Retinal pigment epithelial cell (primary cell): ENCODE measurements at regions not wholly inside any gene's neighbourhood (a gene's known extent, or its start where the extent isn't known, plus 50 kb on each side); places are given as distances from the start of the nearest gene placed in this dataset.

ENCODE experiments used
- DNase-seq: peaks from one replicate; pipeline ENCODE4 v3.0.0-alpha.2; 2010; ENCODE audit warnings: low read depth
- H3K4me3 ChIP-seq: 2 replicates; pipeline ENCODE4 v1.5.1; 2011; ENCODE audit warnings: mild to moderate bottlenecking, low read length, control low read depth, moderate library complexity
- TF ChIP-seq, protein P1 (sequence below): conservative IDR thresholded peaks from 2 replicates; pipeline ENCODE4 v1.5.1; 2011; ENCODE audit warnings: low read depth, low read length, control low read depth, inconsistent platforms

DNA sequence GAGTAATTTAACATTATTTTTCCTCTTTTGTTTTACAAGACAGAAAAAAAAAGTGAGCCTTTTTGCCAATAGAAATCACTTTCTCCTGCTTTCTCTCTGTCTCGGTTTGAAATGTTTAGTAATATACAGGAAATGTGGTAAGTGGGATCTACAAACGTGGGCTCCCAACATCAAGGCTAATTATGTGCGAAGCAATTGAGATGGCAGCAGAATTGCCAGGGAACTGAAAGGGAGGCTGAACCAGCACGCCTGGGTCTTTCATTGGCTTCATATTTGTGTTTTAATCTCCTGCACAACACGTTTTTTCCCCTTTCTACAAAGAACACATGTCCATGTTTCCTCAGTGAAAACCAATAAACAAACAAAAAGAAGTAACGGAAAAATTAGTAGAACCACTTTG is 743.9 kb upstream of the SOX9 start:
- H3K4me3 ChIP-seq = no peak overlapping the region
- TF ChIP-seq, protein P1, sequence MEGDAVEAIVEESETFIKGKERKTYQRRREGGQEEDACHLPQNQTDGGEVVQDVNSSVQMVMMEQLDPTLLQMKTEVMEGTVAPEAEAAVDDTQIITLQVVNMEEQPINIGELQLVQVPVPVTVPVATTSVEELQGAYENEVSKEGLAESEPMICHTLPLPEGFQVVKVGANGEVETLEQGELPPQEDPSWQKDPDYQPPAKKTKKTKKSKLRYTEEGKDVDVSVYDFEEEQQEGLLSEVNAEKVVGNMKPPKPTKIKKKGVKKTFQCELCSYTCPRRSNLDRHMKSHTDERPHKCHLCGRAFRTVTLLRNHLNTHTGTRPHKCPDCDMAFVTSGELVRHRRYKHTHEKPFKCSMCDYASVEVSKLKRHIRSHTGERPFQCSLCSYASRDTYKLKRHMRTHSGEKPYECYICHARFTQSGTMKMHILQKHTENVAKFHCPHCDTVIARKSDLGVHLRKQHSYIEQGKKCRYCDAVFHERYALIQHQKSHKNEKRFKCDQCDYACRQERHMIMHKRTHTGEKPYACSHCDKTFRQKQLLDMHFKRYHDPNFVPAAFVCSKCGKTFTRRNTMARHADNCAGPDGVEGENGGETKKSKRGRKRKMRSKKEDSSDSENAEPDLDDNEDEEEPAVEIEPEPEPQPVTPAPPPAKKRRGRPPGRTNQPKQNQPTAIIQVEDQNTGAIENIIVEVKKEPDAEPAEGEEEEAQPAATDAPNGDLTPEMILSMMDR = no peak
- no peak for DNase-seq

GRCh38 chr17:71378036-71378435 is 742.8 kb upstream of the SOX9 start:
- H3K4me3 ChIP-seq = no peak overlapping the region
- DNase-seq = no peak
- TF ChIP-seq, protein P1 = no peak

DNA sequence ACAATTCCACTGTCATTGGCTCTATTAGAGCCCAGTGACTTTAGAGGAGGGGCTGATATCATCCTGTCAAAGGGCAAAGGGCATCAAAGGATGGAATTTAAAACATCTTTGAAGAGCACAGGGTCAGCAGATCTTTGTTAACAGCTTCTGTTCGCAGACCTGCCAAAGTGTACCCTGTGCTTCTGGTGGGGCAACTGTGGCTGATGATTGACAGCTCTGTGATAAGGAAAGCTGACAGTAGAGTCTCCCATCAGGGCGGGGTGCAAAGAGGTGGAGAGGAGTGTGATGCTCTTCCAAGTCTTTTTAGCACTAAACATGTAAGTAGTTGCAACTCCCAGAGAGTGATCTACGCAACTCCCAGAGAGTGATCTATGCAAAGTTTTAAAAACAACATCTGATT is 742.1 kb upstream of the SOX9 start:
- TF ChIP-seq, protein P1 = no peak
- DNase-seq = no peak
- no peak overlapping the region for H3K4me3 ChIP-seq

- DNase-seq = no peak
- no peak overlapping the region for H3K4me3 ChIP-seq
- TF ChIP-seq, protein P1 = no peak
These were observed 741.3 kb upstream of the SOX9 start for GRCh38 chr17:71379512-71379911.

DNA sequence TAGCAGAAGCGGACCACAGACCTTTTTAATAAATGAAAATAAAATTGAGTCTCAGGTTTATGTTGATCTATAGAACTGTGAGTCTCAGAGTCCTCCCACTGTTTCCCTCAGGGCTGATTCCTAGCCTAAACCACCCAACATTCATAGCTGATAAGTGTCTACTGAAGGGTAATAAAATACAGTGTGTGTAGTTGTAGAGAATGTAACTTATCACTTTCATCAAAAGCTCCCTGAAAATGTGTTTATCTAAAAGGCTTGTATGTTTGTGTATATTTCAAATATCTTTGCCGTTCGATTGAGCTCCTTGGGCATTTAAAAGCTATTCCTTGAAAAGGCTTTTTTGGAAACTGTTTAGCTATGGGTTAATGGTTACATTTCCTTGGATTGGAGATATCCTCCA is 740.3 kb upstream of the SOX9 start:
- DNase-seq = no peak
- TF ChIP-seq, protein P1 = no peak

DNA sequence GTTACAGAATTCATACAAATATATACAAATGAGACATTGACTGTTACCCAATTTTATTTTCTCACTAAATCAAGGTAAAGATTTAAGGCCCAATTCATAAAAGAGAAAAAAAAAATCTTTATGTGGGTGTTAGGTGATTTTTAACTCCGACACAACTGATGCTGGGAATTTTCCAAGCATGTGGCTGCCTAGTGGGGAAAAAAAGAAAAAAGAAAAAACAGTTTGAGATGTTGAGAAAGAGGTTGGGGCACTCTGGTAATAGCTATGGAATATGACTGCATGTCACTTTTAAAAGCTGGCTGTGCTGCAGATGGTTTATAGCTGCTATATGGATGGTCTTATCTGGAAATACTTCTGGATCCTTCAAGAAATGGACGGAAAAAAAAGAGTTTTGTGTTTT is 739.9 kb upstream of the SOX9 start:
- TF ChIP-seq, protein P1 = no peak
- DNase-seq = no peak
- no peak overlapping the region for H3K4me3 ChIP-seq

More for the DNA sequence above, 740.3 kb upstream of the SOX9 start:
- H3K4me3 ChIP-seq = no peak overlapping the region

- no peak for DNase-seq
- no peak overlapping the region for H3K4me3 ChIP-seq
- TF ChIP-seq, protein P1 = no peak
These were observed 737.7 kb upstream of the SOX9 start for GRCh38 chr17:71383091-71383490.
